Epithelial cell of proximal tubule (primary cell): ENCODE measurements at regions not wholly inside any gene's neighbourhood (a gene's known extent, or its start where the extent isn't known, plus 50 kb on each side); places are given as distances from the start of the nearest gene placed in this dataset.

Source experiments
- DNase-seq: peaks from one replicate; pipeline ENCODE4 v3.0.0-alpha.2; 2011; ENCODE audit warnings: low read depth
- H3K4me3 ChIP-seq: 2 replicates; pipeline ENCODE4 v1.5.1; 2011; ENCODE audit warnings: low read depth, mild to moderate bottlenecking, low read length
- CTCF ChIP-seq: conservative IDR thresholded peaks from 2 replicates; pipeline ENCODE4 v1.5.1; 2012; ENCODE audit warnings: low read depth, mild to moderate bottlenecking, low read length

GRCh38 chr18:50454387-50454988, 79.6 kb downstream of the SKA1 start:
- no peak for TF ChIP-seq CTCF

GRCh38 chr18:50456285-50456684, 81.4 kb downstream of the SKA1 start:
- no peak for TF ChIP-seq CTCF
- no peak overlapping the region for H3K4me3 ChIP-seq
- no peak for DNase-seq

More at GRCh38 chr18:50454387-50454988, 79.6 kb downstream of the SKA1 start:
- H3K4me3 ChIP-seq: no peak overlapping the region
- DNase-seq: no peak

GRCh38 chr18:50457639-50458038, 82.8 kb downstream of the SKA1 start:
- no peak overlapping the region for H3K4me3 ChIP-seq
- no peak for TF ChIP-seq CTCF
- no peak for DNase-seq

DNA sequence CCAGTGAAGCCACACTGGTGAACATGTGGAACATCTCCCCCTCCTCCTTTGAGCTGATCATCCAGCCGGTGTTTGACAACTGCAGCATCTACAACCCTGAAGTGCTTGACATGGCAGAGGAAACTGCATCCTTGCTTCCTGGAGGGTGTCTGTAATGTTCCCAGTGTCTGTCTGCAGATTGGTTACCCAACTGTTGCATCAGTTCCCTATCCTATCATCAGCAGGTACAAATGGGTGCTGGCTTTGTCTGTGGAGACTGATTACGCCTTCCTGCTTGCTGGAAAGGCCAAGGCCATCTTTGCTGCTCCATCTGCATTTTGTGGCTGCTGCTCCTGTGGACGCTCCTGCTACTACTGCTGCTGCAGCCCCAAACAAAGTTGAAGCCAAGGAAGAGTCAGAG, 83.5 kb downstream of the SKA1 start:
- no peak for TF ChIP-seq CTCF
- no peak overlapping the region for H3K4me3 ChIP-seq
- DNase-seq: no peak

DNA sequence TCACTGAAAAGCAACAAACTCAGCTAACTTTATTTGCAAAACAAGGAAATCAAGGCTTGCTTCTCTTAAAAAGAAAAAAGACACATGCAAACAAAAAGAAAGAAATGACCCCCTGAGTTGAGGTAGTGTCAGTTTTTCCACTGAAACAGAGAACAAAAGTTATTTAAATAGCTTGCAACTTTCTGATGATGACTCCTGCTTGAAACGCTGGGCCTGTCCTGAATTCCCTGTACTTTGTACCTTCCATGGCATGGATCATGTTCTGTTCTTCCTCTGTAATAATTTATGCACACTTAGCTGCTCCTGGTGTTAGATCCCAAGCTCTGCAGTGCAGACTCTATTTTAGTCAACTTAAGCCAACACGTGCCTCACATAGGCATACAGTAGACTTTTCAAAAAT, 84.0 kb downstream of the SKA1 start:
- no peak for TF ChIP-seq CTCF
- DNase-seq: no peak
- H3K4me3 ChIP-seq: no peak overlapping the region

GRCh38 chr18:50460062-50460461, 85.2 kb downstream of the SKA1 start:
- H3K4me3 ChIP-seq: no peak overlapping the region
- no peak for TF ChIP-seq CTCF
- no peak for DNase-seq

GRCh38 chr18:50460716-50461115, 85.9 kb downstream of the SKA1 start:
- TF ChIP-seq CTCF: no peak
- no peak overlapping the region for H3K4me3 ChIP-seq
- DNase-seq: no peak
